ENCODE measurements at regions not wholly inside any gene's neighbourhood (a gene's known extent, or its start where the extent isn't known, plus 50 kb on each side); places are given as distances from the start of the nearest gene placed in this dataset.

- no peak for TF ChIP-seq TAF1 (CRISPR knock-in tag; IDR thresholded peaks at IDR 0.05)
- no peak for TF ChIP-seq KLF9 (CRISPR knock-in tag; IDR thresholded peaks at IDR 0.05; ENCODE audit: low read depth)
Observed at GRCh38 chr2:221203125-221203524, 369.0 kb downstream of the EPHA4 start.
